Chondrocyte (in vitro differentiated cells): ENCODE measurements at regions not wholly inside any gene's neighbourhood (a gene's known extent, or its start where the extent isn't known, plus 50 kb on each side); places are given as distances from the start of the nearest gene placed in this dataset.
A peak's percentile ranks its signal among the peaks of the same experiment; 100 is the strongest.

Experiments
- DNase-seq: peaks from one replicate; pipeline ENCODE4 v3.0.0; 2021; ENCODE audit warnings: mixed read lengths, low spot score
- H3K27ac Mint-ChIP-seq: one replicate; pipeline ENCODE4 v1.8.0; 2021; ENCODE audit warnings: mild to moderate bottlenecking, moderate library complexity, mixed read lengths; ENCODE audit not compliant: unreplicated experiment
- H3K27me3 Mint-ChIP-seq: 2 replicates; pipeline ENCODE4 v1.8.0; 2021; ENCODE audit warnings: low read depth, mixed read lengths
- H3K36me3 Mint-ChIP-seq: 2 replicates; pipeline ENCODE4 v1.8.0; 2021; ENCODE audit warnings: low read depth, mixed read lengths
- H3K4me1 Mint-ChIP-seq: 2 replicates; pipeline ENCODE4 v1.8.0; 2021; ENCODE audit warnings: low read depth, mild to moderate bottlenecking, mixed read lengths
- H3K4me3 Mint-ChIP-seq: one replicate; pipeline ENCODE4 v1.8.0; 2021; ENCODE audit warnings: mild to moderate bottlenecking, moderate library complexity, mixed read lengths; ENCODE audit not compliant: unreplicated experiment
- H3K9me3 Mint-ChIP-seq: 2 replicates; pipeline ENCODE4 v1.8.0; 2021; ENCODE audit warnings: low read depth, mixed read lengths
- TF ChIP-seq, protein P1 (sequence below): fragments of 200-600 bp; sonication (generic); IDR thresholded peaks from 2 replicates; pipeline ENCODE4 v1.5.0; 2021; ENCODE audit warnings: antibody characterized with exemption, mild to moderate bottlenecking, moderate library complexity

DNA sequence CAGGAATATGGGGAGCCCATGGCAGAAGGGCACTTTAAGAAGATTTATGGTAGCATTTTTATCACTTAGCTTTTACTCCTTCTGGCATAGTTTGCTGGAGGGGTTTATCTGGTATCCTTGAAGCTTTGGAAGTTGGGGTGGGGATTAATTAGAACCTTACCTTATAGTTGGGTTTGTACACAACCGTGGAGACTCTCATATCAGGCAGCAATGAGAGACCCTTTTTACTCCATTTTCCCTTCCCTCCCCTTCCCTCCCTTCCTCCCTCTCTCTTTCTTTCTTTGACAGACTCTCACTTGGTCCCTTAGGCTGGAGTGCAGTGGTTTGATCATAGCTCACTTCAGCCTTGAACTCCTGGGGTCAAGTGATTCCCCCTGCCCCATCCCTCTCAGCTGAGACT lies 465.8 kb upstream of the PODXL start:
- no peaks in the 10 kb centered on the region for H3K36me3 Mint-ChIP-seq
- no peak for DNase-seq
- no peak overlapping the region for H3K27ac Mint-ChIP-seq
- no peaks in the 10 kb centered on the region for H3K4me1 Mint-ChIP-seq
- peaks cover 7% of the 10 kb centered on the region for H3K27me3 Mint-ChIP-seq
- H3K4me3 Mint-ChIP-seq = no peak overlapping the region
- TF ChIP-seq, protein P1, sequence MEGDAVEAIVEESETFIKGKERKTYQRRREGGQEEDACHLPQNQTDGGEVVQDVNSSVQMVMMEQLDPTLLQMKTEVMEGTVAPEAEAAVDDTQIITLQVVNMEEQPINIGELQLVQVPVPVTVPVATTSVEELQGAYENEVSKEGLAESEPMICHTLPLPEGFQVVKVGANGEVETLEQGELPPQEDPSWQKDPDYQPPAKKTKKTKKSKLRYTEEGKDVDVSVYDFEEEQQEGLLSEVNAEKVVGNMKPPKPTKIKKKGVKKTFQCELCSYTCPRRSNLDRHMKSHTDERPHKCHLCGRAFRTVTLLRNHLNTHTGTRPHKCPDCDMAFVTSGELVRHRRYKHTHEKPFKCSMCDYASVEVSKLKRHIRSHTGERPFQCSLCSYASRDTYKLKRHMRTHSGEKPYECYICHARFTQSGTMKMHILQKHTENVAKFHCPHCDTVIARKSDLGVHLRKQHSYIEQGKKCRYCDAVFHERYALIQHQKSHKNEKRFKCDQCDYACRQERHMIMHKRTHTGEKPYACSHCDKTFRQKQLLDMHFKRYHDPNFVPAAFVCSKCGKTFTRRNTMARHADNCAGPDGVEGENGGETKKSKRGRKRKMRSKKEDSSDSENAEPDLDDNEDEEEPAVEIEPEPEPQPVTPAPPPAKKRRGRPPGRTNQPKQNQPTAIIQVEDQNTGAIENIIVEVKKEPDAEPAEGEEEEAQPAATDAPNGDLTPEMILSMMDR = no peak
- no peaks in the 10 kb centered on the region for H3K9me3 Mint-ChIP-seq

DNA sequence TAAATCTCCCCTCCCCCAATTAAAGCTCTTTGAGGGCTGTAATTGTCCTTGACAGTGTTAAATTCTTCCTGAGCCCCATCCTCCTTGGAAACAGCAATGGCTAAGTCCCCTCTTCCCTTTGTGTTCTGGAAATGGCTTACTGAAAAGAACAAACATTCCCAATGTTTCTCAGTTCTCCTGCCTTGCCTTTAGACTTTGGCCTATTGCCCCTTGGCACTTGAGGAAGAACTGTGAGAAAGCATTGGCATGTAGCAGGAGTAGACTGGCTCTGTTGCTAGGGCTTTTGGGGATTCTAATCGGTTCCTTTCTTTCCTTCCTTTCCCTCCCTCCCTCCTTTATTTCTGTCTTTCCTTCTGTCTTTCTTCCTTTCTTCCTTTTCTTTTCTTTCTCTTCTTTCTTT lies 463.3 kb upstream of the PODXL start:
- H3K27ac Mint-ChIP-seq = no peak overlapping the region
- TF ChIP-seq, protein P1 = no peak
- no peaks in the 10 kb centered on the region for H3K36me3 Mint-ChIP-seq
- no peak for DNase-seq
- H3K9me3 Mint-ChIP-seq = peaks cover 3% of the 10 kb centered on the region
- peaks cover 7% of the 10 kb centered on the region for H3K27me3 Mint-ChIP-seq
- no peak overlapping the region for H3K4me3 Mint-ChIP-seq
- H3K4me1 Mint-ChIP-seq = no peaks in the 10 kb centered on the region

DNA sequence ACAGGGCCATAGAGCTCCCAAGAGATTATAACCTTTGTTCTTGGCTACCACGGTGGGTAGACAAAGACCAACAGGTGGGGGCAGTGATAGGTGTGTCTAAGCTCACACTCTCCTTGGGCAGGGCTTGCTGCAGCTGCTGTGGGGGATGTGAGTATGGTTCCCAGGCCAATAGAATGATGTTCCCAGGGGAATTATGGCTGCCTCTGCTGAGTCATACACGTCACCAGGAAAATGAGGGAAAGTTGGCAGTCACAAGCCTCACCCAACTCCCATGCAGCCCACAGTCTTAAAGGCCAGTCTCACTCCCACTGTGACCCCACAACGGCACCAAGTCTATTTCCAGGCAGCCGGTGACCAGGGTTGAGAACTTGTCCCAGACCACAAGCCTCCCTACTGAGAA lies 453.4 kb upstream of the PODXL start:
- TF ChIP-seq, protein P1 = no peak
- H3K4me1 Mint-ChIP-seq = peaks cover 4% of the 10 kb centered on the region
- H3K27ac Mint-ChIP-seq = no peak overlapping the region
- no peaks in the 10 kb centered on the region for H3K27me3 Mint-ChIP-seq
- DNase-seq = no peak
- peaks cover 33% of the 10 kb centered on the region for H3K9me3 Mint-ChIP-seq
- H3K36me3 Mint-ChIP-seq = peaks cover 7% of the 10 kb centered on the region
- no peak overlapping the region for H3K4me3 Mint-ChIP-seq

DNA sequence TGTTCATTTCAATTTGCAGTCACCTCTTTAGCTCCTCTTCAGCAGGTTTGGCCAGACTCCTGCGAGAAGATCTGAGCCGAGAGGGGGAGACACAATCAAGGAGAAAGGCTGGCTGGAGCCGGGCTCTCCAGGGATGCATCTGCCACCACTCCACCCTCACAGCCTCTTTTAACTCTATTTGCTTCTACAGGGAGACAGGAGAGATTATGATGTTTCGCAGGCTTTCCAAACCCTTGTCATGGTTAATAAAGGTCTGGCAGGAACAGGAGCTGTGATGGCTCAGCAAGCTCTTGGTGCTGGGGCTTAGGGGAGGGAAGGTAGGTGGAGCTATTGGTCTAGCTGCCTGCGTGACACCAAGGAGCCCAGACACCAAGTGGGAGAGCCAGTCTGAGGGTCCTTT lies 448.1 kb upstream of the PODXL start:
- TF ChIP-seq, protein P1 = peak; percentile 18
- Mint-ChIP-seq H3K27ac (no peak overlapping the region), H3K27me3 (no peaks in the 10 kb centered on the region), H3K9me3 (peaks cover 18% of the 10 kb centered on the region), H3K4me1 (peaks cover 5% of the 10 kb centered on the region), H3K36me3 (peaks cover 2% of the 10 kb centered on the region), H3K4me3 (no peak overlapping the region)
- DNase-seq = no peak

DNA sequence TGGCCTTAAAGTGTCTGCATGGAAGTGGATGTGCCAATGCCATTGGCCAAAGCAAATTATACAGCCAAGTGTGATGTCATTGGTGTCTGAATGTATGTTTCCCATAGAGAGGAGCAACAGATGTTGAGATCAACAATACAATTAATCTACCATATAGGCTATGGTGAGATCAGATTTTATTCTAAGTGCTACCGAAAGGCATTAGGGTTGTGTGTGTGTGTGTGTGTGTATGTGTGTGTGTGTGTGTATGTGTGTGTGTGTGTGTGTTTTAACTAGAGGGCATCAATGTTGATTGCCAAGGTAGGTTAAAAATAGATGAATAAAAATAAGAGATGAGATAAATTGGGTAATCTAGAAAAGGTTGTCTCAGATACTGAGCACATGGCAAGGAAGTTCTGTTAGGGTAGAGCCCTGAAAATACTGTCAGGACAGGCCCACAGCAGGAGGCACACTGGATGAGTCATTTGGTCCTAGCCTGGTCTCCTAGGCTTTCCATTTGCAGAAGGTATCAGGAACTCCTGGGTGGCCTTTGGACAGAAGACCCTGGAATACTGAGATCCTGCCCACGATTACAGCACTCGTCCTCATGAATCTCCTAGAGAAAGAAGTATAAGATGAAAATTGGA lies 446.0 kb upstream of the PODXL start:
- no peaks in the 10 kb centered on the region for H3K36me3 Mint-ChIP-seq
- peaks cover 5% of the 10 kb centered on the region for H3K4me1 Mint-ChIP-seq
- no peaks in the 10 kb centered on the region for H3K27me3 Mint-ChIP-seq
- DNase-seq = no peak
- no peak overlapping the region for H3K4me3 Mint-ChIP-seq
- H3K27ac Mint-ChIP-seq = no peak overlapping the region
- no peaks in the 10 kb centered on the region for H3K9me3 Mint-ChIP-seq
- TF ChIP-seq, protein P1 = no peak
